OCI-LY1 (cell line): ENCODE measurements at regions not wholly inside any gene's neighbourhood (a gene's known extent, or its start where the extent isn't known, plus 50 kb on each side); places are given as distances from the start of the nearest gene placed in this dataset.

Experiments used
- CTCF ChIP-seq: fragments of 200-600 bp; sonication (generic), shearing (Covaris generic); IDR thresholded peaks from 2 replicates; pipeline ENCODE4 v1.5.1; 2017; ENCODE audit warnings: mild to moderate bottlenecking, antibody characterized with exemption, low read length, moderate library complexity, mixed read lengths
- EZH2 ChIP-seq: fragments of 200-600 bp; sonication (generic), shearing (Covaris generic); IDR thresholded peaks from 2 replicates; pipeline ENCODE4 v1.8.0; 2017; ENCODE audit warnings: borderline replicate concordance, mixed run types, mild to moderate bottlenecking, antibody characterized with exemption, low read length, moderate library complexity, mixed read lengths

- TF ChIP-seq CTCF (no peak), EZH2 (no peak)
These were observed 469.6 kb upstream of the VRK2 start for GRCh38 chr2:57576983-57577382.
